Panc1 (cell line): ENCODE measurements at regions not wholly inside any gene's neighbourhood (a gene's known extent, or its start where the extent isn't known, plus 50 kb on each side); places are given as distances from the start of the nearest gene placed in this dataset.

Source experiments
- POLR2AphosphoS5 ChIP-seq: IDR thresholded peaks from 2 replicates; pipeline ENCODE4 v1.6.1; 2012; ENCODE audit warnings: mild to moderate bottlenecking, low read depth, low read length, moderate library complexity
- SIN3A ChIP-seq: IDR thresholded peaks from 2 replicates; pipeline ENCODE4 v1.6.1; 2012; ENCODE audit warnings: low read depth, mild to moderate bottlenecking, low read length, moderate library complexity, borderline replicate concordance; ENCODE audit not compliant: insufficient read depth
- TCF7L2 ChIP-seq: IDR thresholded peaks from 2 replicates; pipeline ENCODE4 v1.6.1; 2011; ENCODE audit warnings: mild to moderate bottlenecking, low read depth, low read length, inconsistent platforms
- TF ChIP-seq, protein P1 (sequence below): fragments of 450-650 bp; IDR thresholded peaks from 2 replicates; pipeline ENCODE4 v1.5.1; 2017; ENCODE audit warnings: mild to moderate bottlenecking
- TF ChIP-seq, protein P2 (sequence below), 2 experiments: IDR thresholded peaks; 2 replicates each; pipeline ENCODE4 v1.6.1; 2011 to 2012; ENCODE audit warnings: low read depth in 2 of 2, control low read depth in 1 of 2, low read length in 1 of 2, mild to moderate bottlenecking in 1 of 2, moderate library complexity in 1 of 2; ENCODE audit not compliant: insufficient read depth in 1 of 2

DNA sequence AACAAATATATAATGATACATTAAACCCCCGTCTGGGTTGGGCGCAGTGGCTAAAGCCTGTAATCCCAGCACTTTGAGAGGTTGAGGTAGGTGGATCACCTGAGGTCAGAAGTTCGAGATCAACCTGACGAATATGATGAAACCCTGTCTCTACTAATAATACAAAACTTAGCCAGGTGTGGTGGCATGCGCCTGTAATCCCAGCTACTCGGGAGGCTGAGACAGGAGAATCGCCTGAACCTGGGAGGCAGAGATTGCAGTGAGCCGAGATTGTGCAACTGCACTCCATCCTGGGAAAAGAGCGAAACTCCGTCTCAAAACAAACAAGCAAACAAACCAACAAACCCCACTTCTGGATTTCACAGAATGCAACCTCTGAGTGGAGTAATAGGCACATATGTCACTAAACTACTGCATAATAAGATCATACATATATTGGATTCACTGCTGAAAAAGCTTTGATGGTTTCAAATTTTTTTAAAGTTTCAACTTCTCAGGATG, 718.2 kb downstream of the SI start:
- TF ChIP-seq POLR2AphosphoS5: no peak
- TF ChIP-seq, protein P1, sequence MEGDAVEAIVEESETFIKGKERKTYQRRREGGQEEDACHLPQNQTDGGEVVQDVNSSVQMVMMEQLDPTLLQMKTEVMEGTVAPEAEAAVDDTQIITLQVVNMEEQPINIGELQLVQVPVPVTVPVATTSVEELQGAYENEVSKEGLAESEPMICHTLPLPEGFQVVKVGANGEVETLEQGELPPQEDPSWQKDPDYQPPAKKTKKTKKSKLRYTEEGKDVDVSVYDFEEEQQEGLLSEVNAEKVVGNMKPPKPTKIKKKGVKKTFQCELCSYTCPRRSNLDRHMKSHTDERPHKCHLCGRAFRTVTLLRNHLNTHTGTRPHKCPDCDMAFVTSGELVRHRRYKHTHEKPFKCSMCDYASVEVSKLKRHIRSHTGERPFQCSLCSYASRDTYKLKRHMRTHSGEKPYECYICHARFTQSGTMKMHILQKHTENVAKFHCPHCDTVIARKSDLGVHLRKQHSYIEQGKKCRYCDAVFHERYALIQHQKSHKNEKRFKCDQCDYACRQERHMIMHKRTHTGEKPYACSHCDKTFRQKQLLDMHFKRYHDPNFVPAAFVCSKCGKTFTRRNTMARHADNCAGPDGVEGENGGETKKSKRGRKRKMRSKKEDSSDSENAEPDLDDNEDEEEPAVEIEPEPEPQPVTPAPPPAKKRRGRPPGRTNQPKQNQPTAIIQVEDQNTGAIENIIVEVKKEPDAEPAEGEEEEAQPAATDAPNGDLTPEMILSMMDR: no peak
- TF ChIP-seq, protein P2, sequence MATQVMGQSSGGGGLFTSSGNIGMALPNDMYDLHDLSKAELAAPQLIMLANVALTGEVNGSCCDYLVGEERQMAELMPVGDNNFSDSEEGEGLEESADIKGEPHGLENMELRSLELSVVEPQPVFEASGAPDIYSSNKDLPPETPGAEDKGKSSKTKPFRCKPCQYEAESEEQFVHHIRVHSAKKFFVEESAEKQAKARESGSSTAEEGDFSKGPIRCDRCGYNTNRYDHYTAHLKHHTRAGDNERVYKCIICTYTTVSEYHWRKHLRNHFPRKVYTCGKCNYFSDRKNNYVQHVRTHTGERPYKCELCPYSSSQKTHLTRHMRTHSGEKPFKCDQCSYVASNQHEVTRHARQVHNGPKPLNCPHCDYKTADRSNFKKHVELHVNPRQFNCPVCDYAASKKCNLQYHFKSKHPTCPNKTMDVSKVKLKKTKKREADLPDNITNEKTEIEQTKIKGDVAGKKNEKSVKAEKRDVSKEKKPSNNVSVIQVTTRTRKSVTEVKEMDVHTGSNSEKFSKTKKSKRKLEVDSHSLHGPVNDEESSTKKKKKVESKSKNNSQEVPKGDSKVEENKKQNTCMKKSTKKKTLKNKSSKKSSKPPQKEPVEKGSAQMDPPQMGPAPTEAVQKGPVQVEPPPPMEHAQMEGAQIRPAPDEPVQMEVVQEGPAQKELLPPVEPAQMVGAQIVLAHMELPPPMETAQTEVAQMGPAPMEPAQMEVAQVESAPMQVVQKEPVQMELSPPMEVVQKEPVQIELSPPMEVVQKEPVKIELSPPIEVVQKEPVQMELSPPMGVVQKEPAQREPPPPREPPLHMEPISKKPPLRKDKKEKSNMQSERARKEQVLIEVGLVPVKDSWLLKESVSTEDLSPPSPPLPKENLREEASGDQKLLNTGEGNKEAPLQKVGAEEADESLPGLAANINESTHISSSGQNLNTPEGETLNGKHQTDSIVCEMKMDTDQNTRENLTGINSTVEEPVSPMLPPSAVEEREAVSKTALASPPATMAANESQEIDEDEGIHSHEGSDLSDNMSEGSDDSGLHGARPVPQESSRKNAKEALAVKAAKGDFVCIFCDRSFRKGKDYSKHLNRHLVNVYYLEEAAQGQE (IDR thresholded peaks at IDR 0.05; ENCODE audit: insufficient read depth in 1 of 2, low read depth in 2 of 2, low read length in 1 of 2): no peak
- no peak for TF ChIP-seq SIN3A
- TF ChIP-seq TCF7L2: no peak
